ENCODE measurements at regions not wholly inside any gene's neighbourhood (a gene's known extent, or its start where the extent isn't known, plus 50 kb on each side); places are given as distances from the start of the nearest gene placed in this dataset.

- Mint-ChIP-seq H3K27me3 (ENCODE audit: low read depth in 3 of 3) (no peaks in the 10 kb centered on the region), H3K4me3 (no peak overlapping the region), H3K9me3 (peaks cover 0 to 6% (median 1%) of the 10 kb centered on the region in 7 donors), H3K36me3 (no peaks in the 10 kb centered on the region), H3K27ac (no peak overlapping the region), H3K4me1 (no peaks in the 10 kb centered on the region)
- TF ChIP-seq CTCF (IDR thresholded peaks at IDR 0.05) = no peak
- Histone ChIP-seq H3K79me2 (ENCODE audit: insufficient read depth, low read length) (no peaks in the 10 kb centered on the region), H3K27me3 (ENCODE audit: control insufficient read depth in 2 of 2, insufficient read depth in 2 of 2, low read length in 2 of 2) (no peaks in the 10 kb centered on the region), H3K9ac (ENCODE audit: insufficient read depth, low read length, poor library complexity, severe bottlenecking) (no peak overlapping the region), H3K4me3 (replicated peaks in 1 of 3; ENCODE audit: low read depth in 2 of 3, low read length in 3 of 3) (no peak overlapping the region), H3K4me2 (replicated peaks; ENCODE audit: extremely low read depth, low read length, poor library complexity, severe bottlenecking) (no peak overlapping the region), H3K27ac (ENCODE audit: low read depth in 1 of 2, low read length in 2 of 2) (no peak overlapping the region), H3K36me3 (replicated peaks in 1 of 2; ENCODE audit: control insufficient read depth in 1 of 2, insufficient read depth in 2 of 2, low read length in 2 of 2) (no peaks in the 10 kb centered on the region), H3K4me1 (ENCODE audit: control insufficient read depth in 1 of 2, insufficient read depth in 2 of 2, low read length in 2 of 2) (no peaks in the 10 kb centered on the region), H4K20me1 (ENCODE audit: insufficient read depth, low read length) (no peaks in the 10 kb centered on the region), H2AFZ (ENCODE audit: insufficient read depth, low read depth, low read length, poor library complexity, severe bottlenecking) (no peak overlapping the region), H3K9me3 (replicated peaks in 1 of 2; ENCODE audit: control insufficient read depth in 1 of 2, insufficient read depth in 1 of 2, low read length in 2 of 2) (no peaks in the 10 kb centered on the region)
- intact Hi-C loops (cut with micrococcal nuclease) = no loop called here
- WGBS (ENCODE audit: insufficient coverage) = no CpG with 5 or more reads among the region's 3 CpGs
- no peak for DNase-seq
Observed at GRCh38 chr4:96912716-96913115, 1072.8 kb downstream of the PDHA2 start.

- intact Hi-C loops (cut with micrococcal nuclease) = no loop called here
- H2AFZ ChIP-seq (ENCODE audit: insufficient read depth, low read depth, low read length, poor library complexity, severe bottlenecking) = no peak overlapping the region
- no peak overlapping the region for H3K9ac ChIP-seq (ENCODE audit: insufficient read depth, low read length, poor library complexity, severe bottlenecking)
- H3K27me3 ChIP-seq (ENCODE audit: control insufficient read depth in 2 of 2, insufficient read depth in 2 of 2, low read length in 2 of 2) = no peaks in the 10 kb centered on the region
- Mint-ChIP-seq H3K36me3 (no peaks in the 10 kb centered on the region), H3K27me3 (ENCODE audit: low read depth in 3 of 3) (no peaks in the 10 kb centered on the region), H3K27ac (no peak overlapping the region), H3K9me3 (peaks cover 0 to 5% (median 2%) of the 10 kb centered on the region in 7 donors), H3K4me3 (no peak overlapping the region), H3K4me1 (no peaks in the 10 kb centered on the region)
- no peak overlapping the region for H3K4me3 ChIP-seq (replicated peaks in 1 of 3; ENCODE audit: low read depth in 2 of 3, low read length in 3 of 3)
- no peak overlapping the region for H3K27ac ChIP-seq (ENCODE audit: low read depth in 1 of 2, low read length in 2 of 2)
- H3K79me2 ChIP-seq (ENCODE audit: insufficient read depth, low read length) = no peaks in the 10 kb centered on the region
- 82% methylated on average over 2 of the region's 2 CpGs for WGBS (ENCODE audit: insufficient coverage)
- no peak for TF ChIP-seq CTCF (IDR thresholded peaks at IDR 0.05)
- DNase-seq = no peak
- no peaks in the 10 kb centered on the region for H3K9me3 ChIP-seq (replicated peaks in 1 of 2; ENCODE audit: control insufficient read depth in 1 of 2, insufficient read depth in 1 of 2, low read length in 2 of 2)
- no peak overlapping the region for H3K4me2 ChIP-seq (replicated peaks; ENCODE audit: extremely low read depth, low read length, poor library complexity, severe bottlenecking)
- no peaks in the 10 kb centered on the region for H3K4me1 ChIP-seq (ENCODE audit: control insufficient read depth in 1 of 2, insufficient read depth in 2 of 2, low read length in 2 of 2)
- H3K36me3 ChIP-seq (replicated peaks in 1 of 2; ENCODE audit: control insufficient read depth in 1 of 2, insufficient read depth in 2 of 2, low read length in 2 of 2) = no peaks in the 10 kb centered on the region
- H4K20me1 ChIP-seq (ENCODE audit: insufficient read depth, low read length) = no peaks in the 10 kb centered on the region
Observed at GRCh38 chr4:96913441-96914080, 1073.7 kb downstream of the PDHA2 start.
